HG03280 (cell line): ENCODE measurements at regions not wholly inside any gene's neighbourhood (a gene's known extent, or its start where the extent isn't known, plus 50 kb on each side); places are given as distances from the start of the nearest gene placed in this dataset.

Experiments used
- ATAC-seq: cut with Tn5 transposase; IDR thresholded peaks from one replicate; pipeline ENCODE4 v1.9.1; 2021; ENCODE audit warnings: mild to moderate bottlenecking, moderate library complexity; ENCODE audit not compliant: unreplicated experiment

- no peak for ATAC-seq
These were observed 145.3 kb upstream of the DNAJC19 start for GRCh38 chr3:181134873-181135272.

- no peak for ATAC-seq
These were observed 144.3 kb upstream of the DNAJC19 start for GRCh38 chr3:181133832-181134231.

GRCh38 chr3:181105646-181106045, 116.1 kb upstream of the DNAJC19 start:
- ATAC-seq = no peak

- no peak for ATAC-seq
These were observed 114.1 kb upstream of the DNAJC19 start for GRCh38 chr3:181103605-181104004.

- no peak for ATAC-seq
These were observed 96.5 kb upstream of the DNAJC19 start for GRCh38 chr3:181086011-181086410.

GRCh38 chr3:181081930-181082329, 92.4 kb upstream of the DNAJC19 start:
- no peak for ATAC-seq

GRCh38 chr3:181076558-181076957, 87.0 kb upstream of the DNAJC19 start:
- ATAC-seq = no peak

GRCh38 chr3:181075098-181075497, 85.6 kb upstream of the DNAJC19 start:
- ATAC-seq = no peak

- ATAC-seq = no peak
These were observed 76.9 kb upstream of the DNAJC19 start for GRCh38 chr3:181066143-181067087.

GRCh38 chr3:181056136-181056732, 66.7 kb upstream of the DNAJC19 start:
- ATAC-seq = no peak

- ATAC-seq = no peak
These were observed 65.0 kb upstream of the DNAJC19 start for GRCh38 chr3:181054538-181054937.

GRCh38 chr3:181052256-181052655, 62.7 kb upstream of the DNAJC19 start:
- ATAC-seq = no peak

GRCh38 chr3:181050738-181051137, 61.2 kb upstream of the DNAJC19 start:
- no peak for ATAC-seq

GRCh38 chr3:181040030-181040429, 50.5 kb upstream of the DNAJC19 start:
- ATAC-seq = no peak
